HG03097 (cell line): ENCODE measurements at regions not wholly inside any gene's neighbourhood (a gene's known extent, or its start where the extent isn't known, plus 50 kb on each side); places are given as distances from the start of the nearest gene placed in this dataset.
"Not testable (repeated sequence)": the region's sequence is repeated elsewhere in the genome, so short reads cannot be mapped to it uniquely, and the experiment has no call there.

Source experiments
- ATAC-seq: cut with Tn5 transposase; IDR thresholded peaks from one replicate; pipeline ENCODE4 v1.9.1; 2021; ENCODE audit not compliant: unreplicated experiment, low FRiP score

DNA sequence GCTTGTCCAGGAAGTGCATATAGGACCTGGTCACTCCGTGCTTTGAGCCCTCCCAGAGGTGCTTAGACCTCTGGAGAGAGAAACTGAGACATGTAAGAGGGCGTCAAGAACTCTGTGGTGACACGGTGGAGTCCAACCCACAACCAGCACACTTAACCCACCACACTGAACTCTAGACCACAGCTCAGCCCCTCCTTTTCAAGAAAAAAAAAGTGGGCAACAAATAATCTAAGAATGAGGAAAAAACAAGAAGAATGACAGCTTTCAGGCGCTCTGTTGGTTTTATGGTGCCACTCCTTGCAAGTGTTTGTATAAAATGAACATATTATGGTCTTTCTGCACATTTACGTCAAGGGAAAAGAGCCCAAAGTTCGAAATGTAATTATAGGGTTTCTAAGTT, 50.2 kb upstream of the SNAPC3 start:
- no peak for ATAC-seq

DNA sequence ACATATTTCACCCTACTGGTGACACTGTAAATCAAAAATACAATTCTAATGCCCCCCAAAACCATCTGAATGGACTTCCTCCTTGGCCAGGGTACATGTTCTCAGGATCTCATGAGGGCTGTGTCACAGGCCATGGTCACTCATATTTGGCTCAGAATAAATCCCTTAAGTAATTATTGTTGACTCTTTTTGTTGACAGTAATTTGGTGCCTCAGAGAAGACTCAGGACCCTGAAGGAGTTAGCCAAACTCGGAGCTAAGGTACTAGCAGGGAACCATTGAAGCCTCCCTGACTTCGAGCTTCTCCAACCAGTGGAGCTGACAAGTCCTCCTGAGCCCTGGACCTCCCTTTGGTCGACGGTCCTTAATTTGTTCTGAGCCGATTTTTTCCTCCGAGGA, 51.2 kb upstream of the SNAPC3 start:
- no peak for ATAC-seq

DNA sequence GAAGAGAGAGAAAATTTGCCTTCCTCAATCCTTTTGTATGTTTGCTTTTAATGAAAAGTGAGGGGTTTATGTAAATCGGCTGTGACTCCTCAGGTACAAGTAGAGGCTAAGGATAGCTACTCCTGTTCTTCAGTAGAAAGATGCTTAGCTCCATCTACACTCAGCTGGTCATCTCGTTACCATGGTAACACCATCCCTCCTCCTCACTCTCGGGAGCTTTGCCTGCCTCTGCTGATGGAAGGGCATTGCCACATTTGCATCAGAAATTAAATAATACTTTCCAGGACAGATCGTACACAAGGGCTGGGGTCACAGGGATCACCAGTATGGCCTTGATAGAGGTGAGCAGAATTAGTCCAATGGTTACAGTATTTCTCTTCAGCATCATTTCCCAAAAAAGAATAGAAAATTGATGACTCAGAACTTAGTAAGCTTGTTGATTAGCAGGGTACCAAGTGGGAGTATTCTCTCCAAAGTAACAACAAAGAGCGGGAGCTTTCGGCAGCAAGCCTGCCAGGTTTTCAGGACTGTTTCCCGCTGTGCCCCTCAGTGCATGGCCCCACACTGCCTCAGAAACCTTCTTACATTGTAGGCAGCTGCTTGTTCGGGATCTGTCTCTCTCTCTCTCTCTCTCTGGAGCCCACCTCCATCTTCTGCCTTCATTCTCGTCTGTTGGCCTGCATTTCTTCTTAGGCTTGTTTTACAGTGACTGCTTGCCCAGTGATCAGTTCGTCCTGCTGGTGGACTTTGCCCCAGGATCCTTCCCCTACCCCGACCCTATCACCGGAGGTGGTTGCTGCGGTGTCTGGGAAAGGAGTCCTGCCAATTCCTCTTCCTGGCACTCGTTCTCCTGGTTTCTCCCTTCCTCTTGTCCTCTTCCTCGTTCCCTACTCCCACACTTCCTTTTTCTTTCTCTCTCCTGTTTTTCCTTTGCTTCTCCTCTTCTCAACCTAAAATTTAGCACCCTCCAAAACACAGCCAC, 51.9 kb upstream of the SNAPC3 start:
- no peak for ATAC-seq

- no peak for ATAC-seq
Measured at GRCh38 chr9:15369871-15370270, 52.8 kb upstream of the SNAPC3 start.

GRCh38 chr9:15369238-15369637, 53.4 kb upstream of the SNAPC3 start:
- no peak for ATAC-seq

DNA sequence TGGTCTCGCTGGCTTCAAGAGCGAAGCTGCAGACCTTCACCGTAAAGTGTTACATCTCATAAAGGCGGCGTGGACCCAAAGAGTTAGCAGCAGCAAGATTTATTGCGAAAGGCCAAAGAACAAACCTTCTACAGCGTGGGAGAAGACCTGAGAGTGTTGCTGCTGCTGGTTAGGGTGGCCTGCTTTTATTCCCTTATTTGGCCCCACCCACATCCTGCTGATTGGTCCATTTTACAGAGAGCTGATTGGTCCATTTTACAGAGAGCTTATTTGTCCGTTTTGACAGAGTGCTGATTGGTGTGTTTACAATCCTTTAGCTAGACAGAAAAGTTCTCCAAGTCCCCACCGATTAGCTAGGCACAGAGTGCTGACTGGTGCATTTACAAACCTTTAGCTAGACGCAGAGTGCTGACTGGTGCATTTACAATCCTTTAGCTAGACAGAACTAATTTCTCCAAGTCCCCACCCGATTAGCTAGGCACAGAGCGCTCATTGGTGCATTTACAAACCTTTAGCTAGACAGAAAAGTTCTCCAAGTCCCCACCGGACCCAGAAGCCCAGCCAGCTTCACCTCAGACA, 57.6 kb upstream of the SNAPC3 start:
- not testable (repeated sequence) for ATAC-seq

GRCh38 chr9:15361737-15362136, 54.7 kb upstream of the TTC39B start:
- ATAC-seq = no peak

GRCh38 chr9:15357050-15357653, 50.1 kb upstream of the TTC39B start:
- ATAC-seq = peak; percentile 79
